NCI-H128 (cell line): ENCODE measurements at regions not wholly inside any gene's neighbourhood (a gene's known extent, or its start where the extent isn't known, plus 50 kb on each side); places are given as distances from the start of the nearest gene placed in this dataset.

Experiments
- DNase-seq: peaks from one replicate; lab custom pipeline; 2025; ENCODE audit not compliant: unreplicated experiment; lab: John Stamatoyannopoulos, UW

DNA sequence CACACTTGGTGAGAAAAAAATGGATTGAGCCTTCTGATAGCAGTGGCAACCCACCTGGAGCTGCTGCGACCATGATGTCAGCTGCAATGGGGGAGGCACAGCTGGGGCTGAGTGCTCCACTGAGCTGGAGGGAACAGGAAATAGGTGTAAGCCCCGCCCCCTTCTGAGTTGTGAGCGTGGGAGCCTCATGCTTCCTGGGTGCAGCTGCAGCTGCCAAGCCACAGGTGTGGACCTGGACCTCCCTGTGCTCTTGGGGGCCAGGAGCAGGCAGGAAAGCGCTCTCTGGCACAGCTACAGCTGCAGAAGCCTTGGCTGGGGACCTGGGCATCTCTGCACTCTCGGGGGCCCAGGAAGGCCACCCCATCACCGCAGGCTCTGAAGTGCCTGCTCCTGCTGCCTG is 970.6 kb downstream of the DCDC2C start:
- DNase-seq: no peak

DNA sequence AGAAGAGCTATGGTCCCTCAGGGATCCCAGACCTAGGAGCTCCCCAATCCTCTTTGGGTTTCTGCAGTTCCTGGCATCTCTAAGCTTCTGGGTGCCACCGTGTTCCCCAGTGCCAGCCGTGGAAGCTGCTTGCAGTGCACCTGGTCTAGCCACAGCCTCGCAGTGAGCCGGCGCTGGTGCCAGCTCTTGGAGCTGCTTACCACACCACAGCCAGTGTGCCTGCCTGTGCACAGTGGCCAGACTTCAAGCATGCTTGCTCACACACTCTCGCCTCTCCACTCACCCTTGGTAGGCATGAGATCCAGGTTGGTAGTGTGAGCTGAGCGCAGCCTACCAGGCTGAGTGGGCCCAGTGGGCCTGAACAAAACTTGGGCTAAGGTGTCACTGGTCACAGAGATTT is 971.9 kb downstream of the DCDC2C start:
- DNase-seq: no peak

DNA sequence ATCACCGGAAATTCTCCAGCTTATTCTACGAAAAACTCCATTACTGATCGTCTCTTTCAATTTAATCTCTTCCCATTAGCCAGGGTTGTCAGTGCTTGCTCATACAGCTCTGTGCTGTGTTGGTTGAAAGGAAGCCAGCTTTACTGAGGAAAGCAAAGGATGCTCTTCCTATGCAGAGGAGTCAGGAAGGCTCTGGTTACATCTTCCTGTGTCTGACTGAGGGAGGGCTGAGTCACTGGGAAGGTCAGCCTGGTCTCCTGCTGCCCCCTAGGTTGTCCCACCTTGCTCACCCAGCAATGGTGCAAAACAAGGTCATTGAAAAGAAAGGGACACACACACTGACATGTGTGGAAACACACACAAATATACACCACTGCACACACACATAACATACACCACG is 975.6 kb downstream of the DCDC2C start:
- DNase-seq: no peak

DNA sequence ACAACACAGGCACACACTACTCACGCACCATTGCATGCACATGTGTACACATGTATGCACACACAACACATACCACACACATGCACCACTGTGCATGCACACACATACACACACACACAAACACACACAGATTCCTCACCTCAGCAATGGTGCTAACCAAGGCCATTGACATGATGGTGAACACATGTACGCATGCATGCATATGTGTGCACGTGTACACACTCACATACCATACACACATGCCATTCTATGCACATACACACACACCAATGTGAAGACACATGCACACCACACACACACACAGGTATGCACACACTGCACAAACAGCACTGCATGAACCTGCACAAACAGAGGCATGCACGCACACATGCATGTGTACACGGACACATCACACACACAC is 976.0 kb downstream of the DCDC2C start:
- no peak for DNase-seq

DNA sequence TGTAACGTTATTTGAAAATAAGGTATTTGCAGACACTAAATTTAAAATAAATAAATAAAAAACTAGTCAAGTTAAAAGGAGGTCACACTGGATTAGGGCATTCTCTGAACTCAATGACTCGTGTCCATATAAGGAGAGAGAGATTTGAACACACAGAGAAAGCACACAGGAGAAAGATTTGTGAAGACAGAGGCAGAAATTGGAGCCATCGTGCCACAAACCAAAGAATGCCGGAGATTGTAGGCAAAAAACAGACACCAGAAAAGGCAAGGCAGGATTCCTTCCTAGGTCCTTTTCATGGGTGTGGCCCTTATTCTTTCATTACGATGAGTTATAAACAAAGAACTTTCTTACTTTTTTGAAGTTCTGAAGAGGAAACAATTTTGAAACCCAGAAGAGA is 981.5 kb downstream of the DCDC2C start:
- no peak for DNase-seq

DNA sequence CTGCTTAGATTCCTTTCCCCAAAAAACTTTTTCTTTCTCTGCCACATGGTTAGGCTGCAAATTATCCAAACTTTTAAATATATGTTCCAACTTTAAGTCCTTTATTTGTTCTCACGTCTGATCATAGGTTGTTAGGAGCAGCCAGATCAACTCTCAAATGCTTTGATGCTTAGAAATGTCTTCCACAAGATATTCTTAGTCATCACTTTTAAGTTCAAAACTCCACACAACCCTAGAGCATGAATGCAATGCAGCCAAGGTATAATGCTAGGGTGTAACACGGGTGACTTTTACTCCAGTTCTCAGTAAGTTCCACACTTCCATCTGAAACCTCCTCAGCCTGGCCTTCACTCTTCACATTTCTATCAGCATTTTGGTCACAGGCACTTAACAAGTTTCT is 987.5 kb downstream of the DCDC2C start:
- no peak for DNase-seq

DNA sequence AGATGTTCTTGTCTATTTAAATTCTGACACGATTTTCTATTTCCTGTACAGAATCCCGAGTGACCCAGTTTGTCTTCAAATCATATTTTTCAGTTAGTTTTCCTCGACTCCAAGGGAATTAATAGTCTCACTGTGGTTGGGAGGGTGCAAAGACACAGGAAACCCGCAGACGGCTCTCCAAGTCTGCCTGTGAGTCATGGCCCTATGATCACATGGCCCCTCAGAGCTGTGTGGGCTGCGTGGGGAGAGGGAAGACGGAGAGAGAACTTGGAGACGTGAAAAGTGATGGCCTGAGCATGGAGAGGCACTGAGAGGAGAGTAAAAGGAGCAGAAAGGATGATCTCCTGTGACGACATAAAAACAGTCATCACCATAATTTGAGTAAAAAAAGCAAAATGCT is 989.9 kb downstream of the DCDC2C start:
- DNase-seq: no peak

DNA sequence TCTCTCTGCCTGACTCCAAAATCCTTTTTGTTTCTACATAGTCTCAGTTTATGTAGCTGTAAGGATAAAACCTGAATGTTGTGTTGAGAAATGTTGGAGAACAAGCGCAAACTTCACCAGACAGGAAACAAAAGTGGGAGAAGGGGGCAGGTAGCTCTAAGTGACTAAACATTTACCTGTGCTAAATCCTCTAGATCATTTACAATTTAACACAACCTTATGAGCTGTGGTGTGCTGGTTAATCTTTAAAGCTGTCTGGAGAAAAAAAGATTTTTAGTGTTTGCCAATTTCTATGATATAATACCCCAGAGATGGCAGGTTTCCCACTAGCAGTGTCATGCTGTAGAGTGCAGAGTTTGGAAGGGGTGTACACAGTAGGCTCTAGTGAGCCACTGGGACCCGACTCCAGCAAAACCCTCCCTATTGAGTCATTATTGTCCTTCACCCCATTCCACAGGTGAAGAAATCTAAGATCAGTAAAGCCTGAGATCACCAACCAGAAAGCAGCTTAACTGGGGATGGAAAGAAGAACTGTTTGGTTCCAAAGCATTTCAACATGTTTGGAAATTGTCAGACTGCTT is 992.0 kb downstream of the DCDC2C start:
- DNase-seq: no peak

DNA sequence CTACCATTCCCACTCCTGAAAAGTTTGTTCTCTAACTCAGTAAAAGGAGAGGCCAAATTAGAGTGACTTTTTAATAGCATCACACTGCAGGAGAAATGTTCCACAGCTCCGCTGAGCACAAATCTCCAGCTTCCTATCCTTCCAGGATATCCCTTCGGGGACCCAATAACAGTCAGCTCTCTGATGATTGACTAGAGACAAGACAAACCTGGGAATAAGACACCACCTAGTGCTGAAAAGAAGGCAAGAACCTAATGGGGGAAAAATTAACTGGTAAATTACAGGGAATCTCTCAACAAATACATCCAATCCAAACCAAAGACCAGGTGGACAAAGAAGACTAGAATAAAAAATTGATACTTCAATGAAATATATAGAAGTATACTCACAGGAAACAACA is 977.1 kb upstream of the SOX11 start:
- no peak for DNase-seq

DNA sequence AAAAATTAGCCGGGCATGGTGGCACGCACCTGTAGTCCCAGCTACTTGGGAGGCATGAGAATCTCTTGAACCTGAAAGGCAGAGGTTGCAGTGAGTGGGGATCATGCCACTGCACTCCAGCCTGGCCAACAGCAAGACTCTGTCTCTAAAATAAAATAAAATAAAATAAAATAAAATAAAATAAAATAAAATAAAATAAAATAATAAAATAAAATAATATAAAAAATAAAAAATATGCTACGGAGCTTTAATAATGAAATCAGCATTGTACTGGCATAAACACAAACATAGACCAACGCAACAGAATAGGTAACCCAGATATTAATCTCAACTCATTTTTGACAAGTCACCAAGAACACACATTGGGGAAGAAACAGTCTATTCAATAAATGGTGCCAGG is 973.4 kb upstream of the SOX11 start:
- no peak for DNase-seq

DNA sequence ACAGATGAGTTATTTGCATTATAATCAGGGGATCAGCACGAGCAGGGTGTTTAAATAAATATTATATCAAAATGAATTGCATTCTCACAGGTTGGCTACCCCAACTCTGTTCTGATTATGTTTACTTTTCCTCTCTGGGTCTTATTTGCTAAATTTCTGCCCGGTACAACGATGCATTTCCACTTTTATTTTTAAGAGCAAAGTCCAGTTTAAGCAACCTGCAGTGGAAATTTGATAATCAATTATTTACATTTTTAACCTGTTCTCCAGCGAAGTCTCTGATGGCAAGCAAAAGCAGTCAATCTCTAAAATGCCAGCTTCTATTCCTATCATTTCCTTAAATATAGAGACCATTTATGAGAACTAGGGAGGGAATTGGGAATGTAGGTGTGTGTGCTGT is 966.6 kb upstream of the SOX11 start:
- DNase-seq: no peak

DNA sequence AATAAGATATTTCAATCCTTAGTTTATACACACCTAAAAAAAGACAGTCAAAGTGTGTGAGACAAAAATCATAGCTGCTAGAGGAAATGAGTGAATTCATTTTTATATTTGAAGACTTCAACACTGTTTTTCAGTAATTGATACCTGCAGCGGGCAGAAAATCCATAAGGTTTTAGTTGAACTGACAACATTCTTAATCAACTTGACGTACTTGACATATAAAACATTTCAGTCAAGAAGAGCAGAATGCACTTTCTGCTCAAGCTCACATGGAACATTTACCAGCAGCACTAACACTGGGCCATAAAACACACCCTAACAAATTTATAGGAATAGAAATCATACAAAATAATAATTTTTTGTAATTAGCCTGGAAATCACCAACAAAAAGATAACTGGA is 959.6 kb upstream of the SOX11 start:
- DNase-seq: no peak

DNA sequence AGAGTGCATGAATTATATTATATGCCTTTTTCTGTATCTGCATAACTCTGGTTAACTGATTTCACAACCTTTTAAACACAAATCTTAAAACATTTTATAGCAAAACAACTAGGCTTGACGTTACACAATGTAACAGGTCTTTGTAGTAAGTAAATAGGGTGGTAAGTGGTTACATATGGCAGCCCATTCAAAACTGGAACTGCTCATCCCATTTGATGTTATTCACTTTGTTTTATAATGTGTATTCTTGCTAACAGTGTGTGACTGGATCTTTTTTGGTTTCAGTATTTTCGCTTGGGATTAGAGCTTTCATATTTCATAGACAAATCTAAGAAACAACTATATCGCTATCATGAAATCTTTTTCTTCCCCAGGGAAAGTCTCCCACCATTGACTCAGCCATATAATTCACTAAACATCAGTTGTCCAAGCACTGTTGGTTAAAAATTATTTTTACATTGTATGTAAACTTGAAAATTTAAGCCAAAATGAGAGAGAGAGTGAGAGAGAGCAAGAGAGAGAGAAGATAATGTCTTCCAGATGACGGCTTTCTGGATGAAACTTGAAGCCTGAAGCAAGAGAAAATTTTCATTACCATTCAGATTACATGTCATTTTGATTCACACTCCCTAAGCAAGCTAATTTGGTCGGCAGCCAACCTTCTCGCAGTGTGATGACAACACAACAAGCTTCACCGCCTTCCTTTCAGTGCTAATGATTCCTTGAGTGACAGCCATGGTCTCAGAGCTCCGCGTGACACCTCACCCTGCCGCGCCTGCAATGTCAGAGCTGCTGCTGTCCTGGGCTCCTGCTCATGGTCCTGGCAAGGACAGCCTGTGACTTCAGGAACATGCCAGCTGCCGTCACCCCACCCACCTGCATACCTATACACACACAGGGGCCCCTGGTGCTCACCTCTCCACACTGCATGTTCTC is 946.9 kb upstream of the SOX11 start:
- DNase-seq: peak; percentile 25

DNA sequence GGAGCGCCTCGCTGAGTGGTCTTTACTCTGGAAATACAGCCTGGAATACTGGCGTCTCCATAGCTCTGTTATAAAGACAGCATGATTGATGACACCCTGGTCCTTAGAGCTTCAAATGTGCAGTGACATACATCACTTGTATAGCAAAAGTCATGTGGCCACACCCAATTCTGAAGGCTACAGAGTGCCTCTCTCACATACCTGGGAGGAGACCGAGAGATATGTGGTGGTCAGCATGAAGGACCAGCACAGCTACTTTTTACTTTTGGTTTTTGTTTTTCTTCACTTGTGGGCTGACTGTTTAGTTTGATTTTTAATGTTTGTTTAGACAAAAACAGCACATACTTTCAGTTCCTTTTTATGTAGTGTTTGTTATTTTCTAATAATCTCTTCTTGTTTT is 938.5 kb upstream of the SOX11 start:
- DNase-seq: no peak

DNA sequence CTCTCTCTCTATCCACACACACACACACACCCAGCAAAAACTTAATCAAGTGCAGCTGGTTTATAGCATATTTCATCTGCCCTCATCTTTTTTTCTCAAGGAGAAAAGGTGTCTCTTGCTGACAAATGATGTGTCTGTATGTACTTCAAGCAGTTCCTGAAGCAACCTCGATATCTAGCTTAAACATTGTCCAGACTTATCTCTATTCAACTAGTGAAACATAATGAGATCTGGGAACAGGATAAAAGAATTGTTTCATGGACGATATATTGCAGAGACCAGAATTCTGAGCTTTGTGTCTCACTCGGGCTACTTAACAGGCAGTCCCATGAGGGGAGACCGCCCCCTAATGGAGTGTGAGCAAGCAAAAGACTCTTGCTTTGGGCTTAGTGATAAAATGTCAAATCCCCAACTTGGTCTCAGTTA is 929.2 kb upstream of the SOX11 start:
- DNase-seq: peak; percentile 31

DNA sequence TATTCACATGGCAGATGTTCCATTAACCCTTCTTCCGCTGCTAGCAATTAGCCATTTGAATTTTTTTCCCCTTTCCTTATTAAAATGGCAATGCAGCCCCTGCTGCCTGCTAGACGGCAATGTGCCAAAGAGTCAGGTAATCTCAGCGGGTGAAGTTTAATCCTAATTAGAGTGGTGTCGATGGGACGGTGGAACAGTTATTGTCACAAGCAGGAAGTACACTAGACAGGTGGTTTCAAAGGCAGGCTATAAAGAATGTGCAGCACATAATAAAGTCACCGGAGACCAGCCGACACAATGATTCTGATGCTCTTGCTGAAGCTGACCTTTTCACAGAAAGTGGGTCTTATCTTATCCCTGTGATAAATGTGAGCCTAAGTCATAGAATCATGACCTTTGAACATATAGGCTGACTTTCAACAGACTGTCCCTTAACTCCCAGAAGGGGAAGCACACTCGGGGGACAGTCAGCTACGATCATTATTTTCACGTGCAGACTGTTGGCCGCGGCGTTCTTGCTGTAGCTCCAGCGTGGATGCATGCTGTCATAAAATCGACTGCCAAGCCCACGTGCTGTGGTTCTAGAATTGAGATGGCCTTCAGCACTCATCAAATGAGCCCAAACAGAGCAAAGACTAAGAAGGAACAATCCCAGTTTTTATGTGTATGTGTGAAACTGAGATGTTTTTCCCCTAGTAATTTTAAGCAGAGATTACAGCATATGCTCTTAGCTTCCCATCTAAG is 926.2 kb upstream of the SOX11 start:
- no peak for DNase-seq

DNA sequence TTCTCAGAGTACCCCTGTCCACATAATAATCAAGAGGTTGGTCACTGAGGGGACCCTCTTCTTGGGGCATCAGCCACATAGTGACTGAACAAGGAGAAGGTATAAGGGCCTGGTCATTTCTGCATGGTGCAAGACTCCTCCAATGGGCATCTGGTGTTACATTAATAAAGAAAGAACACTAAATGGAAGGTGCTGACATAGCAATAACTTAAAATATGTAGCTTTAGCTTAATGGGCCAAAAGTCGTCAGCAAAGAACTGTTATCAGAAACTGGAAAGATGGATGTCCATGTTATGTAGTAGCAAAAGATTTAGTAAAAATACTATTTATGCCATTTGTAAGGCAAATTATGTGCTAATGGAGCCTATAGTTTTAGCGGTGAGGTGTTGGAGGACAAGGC is 916.5 kb upstream of the SOX11 start:
- no peak for DNase-seq

DNA sequence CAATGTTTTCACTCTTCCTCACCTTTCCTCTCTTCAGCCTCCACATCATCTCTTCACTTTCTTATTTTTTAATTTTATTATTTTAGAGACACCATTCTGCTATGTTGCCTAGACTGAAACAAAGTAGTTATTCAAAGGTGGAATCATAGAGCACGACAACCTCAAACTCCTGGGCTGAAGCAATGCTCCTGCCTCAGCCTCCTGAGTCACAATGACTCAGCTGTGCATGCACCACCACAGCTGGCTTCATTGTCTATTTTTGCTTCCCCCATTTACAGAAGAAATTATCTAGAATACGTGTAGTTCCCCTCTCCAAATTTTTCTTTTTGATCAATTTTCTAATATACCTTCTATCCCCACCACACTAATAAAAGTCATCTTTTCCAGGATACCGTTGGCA is 911.5 kb upstream of the SOX11 start:
- DNase-seq: no peak

DNA sequence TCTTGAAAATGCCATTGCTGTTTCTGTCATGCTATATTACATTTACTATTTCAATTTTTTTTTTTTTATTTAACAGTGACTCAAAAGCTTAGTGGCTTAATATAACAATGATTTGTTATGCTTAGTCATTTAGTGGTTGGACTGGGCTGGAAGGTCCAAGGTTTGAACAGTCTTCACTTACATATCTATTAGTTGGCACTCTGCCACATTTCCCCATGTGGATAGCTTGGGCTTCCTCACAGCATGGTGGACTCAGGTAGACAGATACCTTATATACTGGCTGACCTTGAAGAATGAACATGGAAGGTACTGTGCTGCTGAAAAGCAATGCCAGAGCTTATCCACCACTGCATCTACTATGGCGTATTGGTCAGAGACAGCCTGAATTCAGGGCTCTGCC is 909.5 kb upstream of the SOX11 start:
- no peak for DNase-seq

DNA sequence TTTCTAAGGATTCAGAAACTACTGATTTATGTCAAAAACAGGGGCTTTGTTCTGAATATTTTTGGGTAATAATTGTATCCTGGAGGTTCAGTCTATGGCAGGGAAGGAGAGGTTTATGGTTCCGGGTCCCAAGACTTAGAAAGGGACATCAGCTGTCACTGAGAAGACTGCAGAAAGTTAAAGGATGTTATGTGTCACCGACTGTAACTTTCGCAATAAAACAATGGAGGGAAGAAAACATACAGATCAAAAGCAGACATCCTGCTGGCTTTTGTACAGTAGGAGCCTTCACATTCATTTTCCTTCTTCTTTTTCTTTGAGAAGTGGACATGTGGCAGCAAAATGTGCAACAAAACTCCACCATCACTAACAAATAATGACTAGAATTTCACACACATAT is 900.7 kb upstream of the SOX11 start:
- no peak for DNase-seq

DNA sequence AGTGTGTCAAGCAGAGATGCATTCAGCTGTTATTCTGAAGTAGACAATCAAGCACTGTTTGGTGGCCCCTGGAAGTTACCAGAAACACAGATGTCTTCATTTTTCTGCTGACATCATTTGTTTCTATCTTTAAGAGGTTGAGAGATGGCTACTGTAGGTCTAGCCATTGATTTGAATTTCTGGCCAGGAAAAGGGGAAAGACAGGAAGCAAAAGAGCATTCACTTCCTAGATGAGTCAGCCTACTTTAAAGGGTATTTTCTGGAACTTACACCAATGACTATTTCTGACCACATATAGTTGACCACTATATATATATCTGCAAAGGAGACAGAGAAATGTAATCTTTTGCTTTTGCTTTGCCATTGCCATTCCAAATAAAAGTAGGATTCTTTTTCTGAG is 900.1 kb upstream of the SOX11 start:
- DNase-seq: no peak

DNA sequence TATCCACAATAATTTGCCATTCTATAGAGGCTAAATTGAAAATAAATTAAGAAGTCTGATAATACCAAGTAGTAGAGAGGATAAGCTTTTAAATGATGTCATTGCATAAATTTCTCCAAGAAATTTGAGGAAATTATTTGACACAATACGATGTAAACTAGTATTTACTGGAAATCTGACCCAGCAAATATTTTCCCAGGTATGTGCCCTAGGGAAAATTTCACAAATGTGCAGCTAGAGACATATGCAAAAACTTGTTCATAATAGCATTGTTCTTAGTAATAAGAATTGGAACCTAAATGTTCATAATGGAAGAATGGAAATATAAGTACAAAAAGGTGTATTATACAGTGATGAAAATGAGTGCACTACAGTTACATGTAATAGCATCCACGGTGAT is 888.8 kb upstream of the SOX11 start:
- DNase-seq: no peak
